Osteoblast (primary cell): ENCODE measurements at regions not wholly inside any gene's neighbourhood (a gene's known extent, or its start where the extent isn't known, plus 50 kb on each side); places are given as distances from the start of the nearest gene placed in this dataset.

Experiments
- DNase-seq: peaks from one replicate; pipeline ENCODE4 v3.0.0; 2011; ENCODE audit warnings: low spot score, mixed read lengths; ENCODE audit not compliant: insufficient read length; ENCODE audit errors: missing footprints
- H2AFZ ChIP-seq: 2 replicates; pipeline ENCODE4 v1.6.0; 2011; ENCODE audit warnings: mild to moderate bottlenecking, low read length
- H3K27ac ChIP-seq: 2 replicates; pipeline ENCODE4 v1.5.1; 2011; ENCODE audit warnings: mild to moderate bottlenecking, low read depth, low read length, moderate library complexity
- H3K27me3 ChIP-seq: 2 replicates; pipeline ENCODE4 v1.6.0; 2012; ENCODE audit warnings: mild to moderate bottlenecking, control low read depth, inconsistent platforms, low read length, moderate library complexity; ENCODE audit not compliant: insufficient read depth
- H3K36me3 ChIP-seq: 2 replicates; pipeline ENCODE4 v1.5.1; 2011; ENCODE audit warnings: mild to moderate bottlenecking, low read length, control low read depth, moderate library complexity; ENCODE audit not compliant: insufficient read depth
- H3K4me1 ChIP-seq: 2 replicates; pipeline ENCODE4 v1.5.1; 2011; ENCODE audit warnings: mild to moderate bottlenecking, low read length, control low read depth, moderate library complexity; ENCODE audit not compliant: insufficient read depth
- H3K4me2 ChIP-seq: 2 replicates; pipeline ENCODE4 v1.6.0; 2011; ENCODE audit warnings: mild to moderate bottlenecking, low read length; ENCODE audit not compliant: insufficient read depth
- H3K4me3 ChIP-seq: fragments of 200-600 bp; sonication (generic); 3 replicates; pipeline ENCODE4 v1.5.1; 2012; ENCODE audit warnings: mild to moderate bottlenecking, low read length, inconsistent platforms; ENCODE audit not compliant: insufficient read depth
- H3K79me2 ChIP-seq: 2 replicates; pipeline ENCODE4 v1.6.0; 2012; ENCODE audit warnings: mild to moderate bottlenecking, low read length, control low read depth, inconsistent platforms; ENCODE audit not compliant: insufficient read depth
- H3K9me3 ChIP-seq: 2 replicates; pipeline ENCODE4 v1.5.1; 2011; ENCODE audit warnings: low read depth, low read length, control low read depth
- H4K20me1 ChIP-seq: 2 replicates; pipeline ENCODE4 v1.6.0; 2012; ENCODE audit warnings: mild to moderate bottlenecking, low read length, control low read depth; ENCODE audit not compliant: insufficient read depth
- TF ChIP-seq, protein P1 (sequence below): IDR thresholded peaks from 2 replicates; pipeline ENCODE4 v1.5.1; 2011; ENCODE audit warnings: mild to moderate bottlenecking, low read depth, low read length, moderate library complexity; ENCODE audit errors: extremely low read depth

DNA sequence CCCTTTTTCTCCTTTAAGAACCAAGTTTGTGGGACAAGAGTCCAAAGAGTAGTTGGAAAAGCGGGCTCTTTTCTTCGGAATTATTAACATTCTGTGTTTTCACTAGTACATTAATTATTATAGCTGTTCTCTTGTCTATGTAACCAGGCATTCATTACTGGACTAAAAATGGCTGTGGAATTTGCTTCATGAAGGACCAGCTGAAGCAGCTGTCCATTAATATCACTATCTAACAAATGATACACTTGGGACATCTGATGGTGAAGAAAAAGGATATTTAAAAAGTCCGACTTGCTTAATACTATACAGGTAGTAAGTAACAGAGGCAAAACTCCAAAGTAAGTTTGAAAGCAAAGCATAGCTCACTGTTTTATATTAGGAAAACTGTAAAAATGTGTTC, 728.9 kb upstream of the DPPA4 start:
- H3K27me3 ChIP-seq, result no peaks in the 10 kb centered on the region
- no peaks in the 10 kb centered on the region for H4K20me1 ChIP-seq
- H2AFZ ChIP-seq, result no peak overlapping the region
- H3K27ac ChIP-seq, result no peak overlapping the region
- no peaks in the 10 kb centered on the region for H3K9me3 ChIP-seq
- TF ChIP-seq, protein P1, sequence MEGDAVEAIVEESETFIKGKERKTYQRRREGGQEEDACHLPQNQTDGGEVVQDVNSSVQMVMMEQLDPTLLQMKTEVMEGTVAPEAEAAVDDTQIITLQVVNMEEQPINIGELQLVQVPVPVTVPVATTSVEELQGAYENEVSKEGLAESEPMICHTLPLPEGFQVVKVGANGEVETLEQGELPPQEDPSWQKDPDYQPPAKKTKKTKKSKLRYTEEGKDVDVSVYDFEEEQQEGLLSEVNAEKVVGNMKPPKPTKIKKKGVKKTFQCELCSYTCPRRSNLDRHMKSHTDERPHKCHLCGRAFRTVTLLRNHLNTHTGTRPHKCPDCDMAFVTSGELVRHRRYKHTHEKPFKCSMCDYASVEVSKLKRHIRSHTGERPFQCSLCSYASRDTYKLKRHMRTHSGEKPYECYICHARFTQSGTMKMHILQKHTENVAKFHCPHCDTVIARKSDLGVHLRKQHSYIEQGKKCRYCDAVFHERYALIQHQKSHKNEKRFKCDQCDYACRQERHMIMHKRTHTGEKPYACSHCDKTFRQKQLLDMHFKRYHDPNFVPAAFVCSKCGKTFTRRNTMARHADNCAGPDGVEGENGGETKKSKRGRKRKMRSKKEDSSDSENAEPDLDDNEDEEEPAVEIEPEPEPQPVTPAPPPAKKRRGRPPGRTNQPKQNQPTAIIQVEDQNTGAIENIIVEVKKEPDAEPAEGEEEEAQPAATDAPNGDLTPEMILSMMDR, result no peak
- H3K4me2 ChIP-seq, result no peak overlapping the region
- no peaks in the 10 kb centered on the region for H3K36me3 ChIP-seq
- H3K4me3 ChIP-seq, result no peak overlapping the region
- no peak for DNase-seq
- no peaks in the 10 kb centered on the region for H3K79me2 ChIP-seq
- no peaks in the 10 kb centered on the region for H3K4me1 ChIP-seq

DNA sequence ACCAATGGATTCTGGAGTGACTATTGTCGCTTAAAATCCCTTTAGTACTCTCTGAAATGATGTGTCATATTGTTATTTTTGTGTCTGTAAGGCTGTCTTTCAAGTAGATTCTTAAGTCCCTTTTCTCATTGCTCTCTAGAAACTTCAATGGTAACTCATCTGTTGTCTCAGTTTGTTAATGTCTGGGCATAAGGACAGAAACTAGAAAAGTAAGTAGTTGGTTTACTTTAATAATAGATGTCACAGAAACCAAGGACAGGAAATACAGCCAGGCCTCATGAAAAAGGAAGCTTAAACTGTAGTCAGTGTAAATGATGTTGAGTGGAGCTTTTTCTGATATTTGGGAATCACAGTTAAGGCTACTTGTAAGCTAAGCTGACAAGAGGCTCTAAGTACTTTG, 730.2 kb upstream of the DPPA4 start:
- H3K36me3 ChIP-seq, result no peaks in the 10 kb centered on the region
- no peaks in the 10 kb centered on the region for H3K4me1 ChIP-seq
- H3K9me3 ChIP-seq, result no peaks in the 10 kb centered on the region
- TF ChIP-seq, protein P1, result no peak
- H3K27ac ChIP-seq, result no peak overlapping the region
- H3K27me3 ChIP-seq, result no peaks in the 10 kb centered on the region
- no peaks in the 10 kb centered on the region for H4K20me1 ChIP-seq
- H2AFZ ChIP-seq, result no peak overlapping the region
- H3K79me2 ChIP-seq, result no peaks in the 10 kb centered on the region
- no peak overlapping the region for H3K4me3 ChIP-seq
- no peak for DNase-seq
- H3K4me2 ChIP-seq, result no peak overlapping the region

DNA sequence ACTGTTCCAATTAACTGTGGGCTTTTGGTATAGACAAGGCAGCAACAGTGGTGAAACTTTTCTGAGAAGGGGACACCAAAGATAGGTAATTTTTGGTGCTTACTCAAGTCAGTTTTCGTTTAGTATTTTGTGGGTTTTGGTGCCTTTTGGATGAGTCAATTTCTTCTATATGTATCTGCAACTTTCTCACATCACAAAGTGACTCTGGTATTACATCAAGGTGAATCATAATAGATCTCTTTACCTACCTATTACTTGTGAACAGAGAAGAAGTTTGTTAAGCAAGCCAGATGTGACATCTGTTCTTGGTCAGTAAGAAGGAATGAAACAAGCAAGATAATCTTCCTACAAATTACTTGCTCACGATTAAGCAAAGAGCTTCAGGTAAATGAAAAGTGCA, 732.4 kb upstream of the DPPA4 start:
- H3K4me2 ChIP-seq, result no peak overlapping the region
- no peak overlapping the region for H2AFZ ChIP-seq
- H4K20me1 ChIP-seq, result no peaks in the 10 kb centered on the region
- no peak for DNase-seq
- no peak overlapping the region for H3K4me3 ChIP-seq
- H3K27me3 ChIP-seq, result no peaks in the 10 kb centered on the region
- H3K27ac ChIP-seq, result no peak overlapping the region
- no peaks in the 10 kb centered on the region for H3K79me2 ChIP-seq
- TF ChIP-seq, protein P1, result no peak
- no peaks in the 10 kb centered on the region for H3K4me1 ChIP-seq
- no peaks in the 10 kb centered on the region for H3K9me3 ChIP-seq
- H3K36me3 ChIP-seq, result no peaks in the 10 kb centered on the region

DNA sequence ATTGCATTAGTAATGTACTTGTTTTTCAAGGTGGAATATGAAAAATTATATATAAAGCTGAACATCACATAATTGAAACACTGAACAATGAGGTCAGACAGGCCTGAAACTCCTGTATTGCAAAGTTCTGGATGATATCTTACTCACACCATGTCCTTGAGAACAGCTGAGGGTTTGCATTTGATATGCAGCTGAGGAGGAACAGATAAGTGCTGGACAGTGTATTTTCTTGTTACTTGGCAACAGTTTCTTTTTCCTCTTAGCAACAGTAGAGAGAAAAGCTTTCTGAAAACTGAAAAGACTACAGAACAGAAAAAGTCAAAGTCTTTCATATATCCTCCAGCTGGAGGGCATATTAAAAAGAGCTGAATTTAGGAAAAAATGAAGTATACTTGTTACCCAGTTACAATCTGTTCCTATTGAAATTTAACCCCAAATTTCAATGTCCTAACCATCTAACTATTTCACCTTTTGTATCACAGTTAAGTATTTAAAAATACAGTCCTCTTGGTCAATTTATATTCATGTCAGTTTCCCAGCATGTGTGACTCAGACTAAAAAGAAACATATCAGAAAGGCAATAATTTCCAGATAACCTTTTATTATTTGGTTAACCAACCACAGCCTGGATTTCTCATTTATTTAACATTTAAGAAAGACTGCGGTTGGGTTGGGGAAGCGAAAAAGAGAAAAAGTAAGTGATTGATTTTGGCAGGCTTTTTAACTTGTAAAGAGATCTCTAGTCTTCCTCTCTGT, 733.0 kb upstream of the DPPA4 start:
- Histone ChIP-seq H3K4me3 (no peak overlapping the region), H3K79me2 (no peaks in the 10 kb centered on the region), H3K27ac (no peak overlapping the region), H3K27me3 (no peaks in the 10 kb centered on the region), H3K36me3 (no peaks in the 10 kb centered on the region), H3K9me3 (no peaks in the 10 kb centered on the region), H2AFZ (no peak overlapping the region), H3K4me2 (no peak overlapping the region), H3K4me1 (no peaks in the 10 kb centered on the region), H4K20me1 (no peaks in the 10 kb centered on the region)
- DNase-seq, result peak; percentile 29
- TF ChIP-seq, protein P1, result no peak
